WTC11 (cell line): ENCODE measurements at regions not wholly inside any gene's neighbourhood (a gene's known extent, or its start where the extent isn't known, plus 50 kb on each side); places are given as distances from the start of the nearest gene placed in this dataset.

ENCODE experiments used
- ATAC-seq: fragments of 200-7000 bp; cut with Tn5 transposase; 2 replicates; pipeline ENCODE4 v1.10.0; 2021; ENCODE audit warnings: mild to moderate bottlenecking, moderate library complexity
- CTCF ChIA-PET: fragments of 300-600 bp; sonication (Branson Sonifier 250); formaldehyde crosslinking; loops from one replicate; lab custom pipeline; 2021; ENCODE audit warnings: antibody characterized with exemption; lab: Charles Lee
- POLR2A ChIA-PET: fragments of 350-600 bp; sonication (Branson Sonifier 250); formaldehyde crosslinking; loops from one replicate; lab custom pipeline; 2021; ENCODE audit warnings: antibody characterized with exemption; lab: Charles Lee
- DNase-seq: peaks from one replicate; pipeline ENCODE4 v3.0.0; 2021; ENCODE audit warnings: low spot score
- H3K27ac Mint-ChIP-seq: 2 replicates; pipeline ENCODE4 v1.8.0; 2021; ENCODE audit warnings: mixed read lengths
- H3K27me3 Mint-ChIP-seq: 2 replicates; pipeline ENCODE4 v1.8.0; 2021; ENCODE audit warnings: low read depth, mild to moderate bottlenecking, moderate library complexity, mixed read lengths
- H3K36me3 Mint-ChIP-seq: 2 replicates; pipeline ENCODE4 v1.8.0; 2021; ENCODE audit warnings: mixed read lengths
- H3K4me1 Mint-ChIP-seq: 2 replicates; pipeline ENCODE4 v1.8.0; 2022; ENCODE audit warnings: mixed read lengths
- H3K4me3 Mint-ChIP-seq: 2 replicates; pipeline ENCODE4 v1.8.0; 2021; ENCODE audit warnings: mild to moderate bottlenecking, moderate library complexity, mixed read lengths
- H3K9me3 Mint-ChIP-seq: 2 replicates; pipeline ENCODE4 v1.8.0; 2021; ENCODE audit warnings: mixed read lengths
- AR ChIP-seq: fragments of 250-450 bp; sonication (Bioruptor Pico); IDR thresholded peaks from 2 replicates; pipeline ENCODE4 v1.9.0; 2021; ENCODE audit warnings: mild to moderate bottlenecking
- ATF1 ChIP-seq: sonication (generic); formaldehyde crosslinking; IDR thresholded peaks from 2 replicates; pipeline ENCODE4 v1.8.1; 2023; ENCODE audit warnings: mild to moderate bottlenecking, moderate library complexity, missing genetic modification reagents
- E2F5 ChIP-seq: sonication (generic); formaldehyde crosslinking; IDR thresholded peaks from 2 replicates; pipeline ENCODE4 v1.8.1; 2022; ENCODE audit warnings: mild to moderate bottlenecking, moderate library complexity, missing genetic modification reagents
- ESRRA ChIP-seq: sonication (generic); formaldehyde crosslinking; IDR thresholded peaks from 2 replicates; pipeline ENCODE4 v1.8.1; 2022; ENCODE audit warnings: mild to moderate bottlenecking, missing genetic modification reagents, borderline replicate concordance
- ETV6 ChIP-seq: sonication (generic); formaldehyde crosslinking; IDR thresholded peaks from 2 replicates; pipeline ENCODE4 v1.8.1; 2022; ENCODE audit warnings: mild to moderate bottlenecking, missing genetic modification reagents
- FOXP1 ChIP-seq: sonication (generic); formaldehyde crosslinking; IDR thresholded peaks from 2 replicates; pipeline ENCODE4 v1.8.0; 2022; ENCODE audit warnings: missing genetic modification reagents, mild to moderate bottlenecking, moderate library complexity, borderline replicate concordance
- FOXP4 ChIP-seq: sonication (generic); formaldehyde crosslinking; IDR thresholded peaks from 2 replicates; pipeline ENCODE4 v1.8.0; 2022; ENCODE audit warnings: mild to moderate bottlenecking, missing genetic modification reagents
- IRF2 ChIP-seq: sonication (generic); formaldehyde crosslinking; IDR thresholded peaks from 2 replicates; pipeline ENCODE4 v1.8.0; 2022; ENCODE audit warnings: low read depth, missing genetic modification reagents, borderline replicate concordance
- MAX ChIP-seq: sonication (generic); formaldehyde crosslinking; IDR thresholded peaks from 2 replicates; pipeline ENCODE4 v1.8.0; 2022; ENCODE audit warnings: mild to moderate bottlenecking, missing genetic modification reagents
- NFE2L1 ChIP-seq: sonication (generic); formaldehyde crosslinking; IDR thresholded peaks from 2 replicates; pipeline ENCODE4 v1.8.1; 2023; ENCODE audit warnings: missing genetic modification reagents
- NR3C1 ChIP-seq: sonication (generic); formaldehyde crosslinking; conservative IDR thresholded peaks from 2 replicates; pipeline ENCODE4 v1.8.1; 2023; ENCODE audit warnings: low read depth, mild to moderate bottlenecking, missing genetic modification reagents
- RELA ChIP-seq: sonication (generic); formaldehyde crosslinking; IDR thresholded peaks from 2 replicates; pipeline ENCODE4 v1.8.1; 2022; ENCODE audit warnings: missing genetic modification reagents, mild to moderate bottlenecking, borderline replicate concordance
- TCF7 ChIP-seq: sonication (generic); formaldehyde crosslinking; IDR thresholded peaks from 2 replicates; pipeline ENCODE4 v1.8.0; 2022; ENCODE audit warnings: mild to moderate bottlenecking, low read depth, missing genetic modification reagents, moderate library complexity
- TP53 ChIP-seq: sonication (generic); formaldehyde crosslinking; IDR thresholded peaks from 2 replicates; pipeline ENCODE4 v1.8.1; 2023; ENCODE audit warnings: mild to moderate bottlenecking, missing genetic modification reagents
- ZNF219 ChIP-seq: sonication (generic); formaldehyde crosslinking; IDR thresholded peaks from 2 replicates; pipeline ENCODE4 v1.8.0; 2023; ENCODE audit warnings: missing genetic modification reagents, mild to moderate bottlenecking, borderline replicate concordance
- ZNF317 ChIP-seq: sonication (generic); formaldehyde crosslinking; IDR thresholded peaks from 2 replicates; pipeline ENCODE4 v1.8.1; 2023; ENCODE audit warnings: low read depth, mild to moderate bottlenecking, moderate library complexity, missing genetic modification reagents, borderline replicate concordance
- ZNF416 ChIP-seq: fragments of 250-450 bp; sonication (Bioruptor Pico); IDR thresholded peaks from 2 replicates; pipeline ENCODE4 v1.9.0; 2021; ENCODE audit warnings: mild to moderate bottlenecking, inconsistent platforms
- ZNF512 ChIP-seq: sonication (generic); formaldehyde crosslinking; IDR thresholded peaks from 2 replicates; pipeline ENCODE4 v1.8.1; 2022; ENCODE audit warnings: missing genetic modification reagents, borderline replicate concordance
- ZNF671 ChIP-seq: fragments of 250-450 bp; sonication (Bioruptor Pico); IDR thresholded peaks from 2 replicates; pipeline ENCODE4 v1.8.0; 2021; ENCODE audit warnings: mild to moderate bottlenecking
- TF ChIP-seq, protein P1 (sequence below): fragments of 250-450 bp; sonication (Bioruptor Pico); IDR thresholded peaks from 2 replicates; pipeline ENCODE4 v2.1.2; 2022; ENCODE audit warnings: mild to moderate bottlenecking, moderate library complexity
- TF ChIP-seq, protein P2 (sequence below): sonication (generic); formaldehyde crosslinking; IDR thresholded peaks from 2 replicates; pipeline ENCODE4 v1.8.1; 2023; ENCODE audit warnings: mild to moderate bottlenecking, moderate library complexity, missing genetic modification reagents
- TF ChIP-seq, protein P3 (sequence below): fragments of 200-600 bp; IDR thresholded peaks from 2 replicates; pipeline ENCODE4 v1.8.0; 2022; ENCODE audit warnings: antibody characterized with exemption

- TF ChIP-seq ZNF512 (CRISPR knock-in tag) (no peak), NFE2L1 (no peak), ETV6 (CRISPR knock-in tag) (no peak), FOXP1 (CRISPR knock-in tag) (no peak), ZNF416 (no peak)
- TF ChIP-seq, protein P1, sequence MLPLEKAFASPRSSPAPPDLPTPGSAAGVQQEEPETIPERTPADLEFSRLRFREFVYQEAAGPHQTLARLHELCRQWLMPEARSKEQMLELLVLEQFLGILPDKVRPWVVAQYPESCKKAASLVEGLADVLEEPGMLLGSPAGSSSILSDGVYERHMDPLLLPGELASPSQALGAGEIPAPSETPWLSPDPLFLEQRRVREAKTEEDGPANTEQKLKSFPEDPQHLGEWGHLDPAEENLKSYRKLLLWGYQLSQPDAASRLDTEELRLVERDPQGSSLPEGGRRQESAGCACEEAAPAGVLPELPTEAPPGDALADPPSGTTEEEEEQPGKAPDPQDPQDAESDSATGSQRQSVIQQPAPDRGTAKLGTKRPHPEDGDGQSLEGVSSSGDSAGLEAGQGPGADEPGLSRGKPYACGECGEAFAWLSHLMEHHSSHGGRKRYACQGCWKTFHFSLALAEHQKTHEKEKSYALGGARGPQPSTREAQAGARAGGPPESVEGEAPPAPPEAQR (CRISPR knock-in tag) = no peak
These were observed 289.5 kb upstream of the N4BP1 start (continued) for GRCh38 chr16:48899500-48899899.

DNA sequence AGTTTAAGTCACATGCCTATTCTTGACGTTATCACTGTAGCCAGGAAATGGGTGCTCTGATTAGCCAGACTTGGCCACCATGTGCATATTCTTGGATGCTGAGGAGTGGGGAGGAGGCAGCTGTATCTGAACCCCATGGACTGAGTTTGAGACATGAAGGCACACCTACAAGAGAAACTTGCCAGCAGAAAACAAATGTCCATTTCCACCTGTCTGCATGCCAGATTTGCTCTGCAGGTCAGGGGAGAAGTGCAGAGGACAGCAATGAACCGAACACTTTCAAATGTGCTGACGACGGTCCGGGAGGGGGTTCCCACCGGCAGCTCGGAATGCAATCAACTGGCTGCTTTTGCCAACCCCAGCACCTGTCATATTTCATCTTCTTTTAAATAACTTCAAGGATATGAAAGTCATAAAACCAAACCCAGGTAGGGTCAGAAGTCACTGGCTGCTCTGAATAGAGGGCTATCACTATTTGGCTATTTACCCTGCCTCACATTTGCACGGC lies 287.8 kb upstream of the N4BP1 start:
- Mint-ChIP-seq H3K27me3 (no peaks in the 10 kb centered on the region), H3K27ac (no peak overlapping the region), H3K4me1 (peaks cover 12% of the 10 kb centered on the region), H3K9me3 (peaks cover 4% of the 10 kb centered on the region; the same call in 1 of the 2 replicates), H3K36me3 (no peaks in the 10 kb centered on the region), H3K4me3 (no peak overlapping the region)
- TF ChIP-seq FOXP4 (CRISPR knock-in tag) (no peak), ZNF219 (no peak), ZNF671 (CRISPR knock-in tag) (no peak), IRF2 (no peak), TCF7 (CRISPR knock-in tag) (no peak)
- POLR2A ChIA-PET = no interaction called here
- ATAC-seq (no peak), DNase-seq (no peak)
- CTCF ChIA-PET = interaction anchor here (1.2 to 1.5 kb wide), 2 partner anchors 15 to 66 kb away, joined by 3 to 4 read pairs; no protein-coding TSS in a partner anchor

GRCh38 chr16:48895142-48895541 lies 285.2 kb upstream of the N4BP1 start:
- ChIA-PET CTCF (no interaction called here), POLR2A (interaction anchor here (0.6 kb wide), 1 partner anchor 123 kb away, joined by 5 read pairs; no protein-coding TSS in a partner anchor)
- no peak for ATAC-seq
- H3K9me3 Mint-ChIP-seq = peaks cover 4% of the 10 kb centered on the region; the same call in 1 of the 2 replicates
- no peak overlapping the region for H3K27ac Mint-ChIP-seq
- no peaks in the 10 kb centered on the region for H3K36me3 Mint-ChIP-seq
- peaks cover 5% of the 10 kb centered on the region for H3K4me1 Mint-ChIP-seq
- H3K4me3 Mint-ChIP-seq = no peak overlapping the region
- no peaks in the 10 kb centered on the region for H3K27me3 Mint-ChIP-seq
- DNase-seq = peak; percentile 17
- no peak for TF ChIP-seq ESRRA (CRISPR knock-in tag)
- TF ChIP-seq, protein P2, sequence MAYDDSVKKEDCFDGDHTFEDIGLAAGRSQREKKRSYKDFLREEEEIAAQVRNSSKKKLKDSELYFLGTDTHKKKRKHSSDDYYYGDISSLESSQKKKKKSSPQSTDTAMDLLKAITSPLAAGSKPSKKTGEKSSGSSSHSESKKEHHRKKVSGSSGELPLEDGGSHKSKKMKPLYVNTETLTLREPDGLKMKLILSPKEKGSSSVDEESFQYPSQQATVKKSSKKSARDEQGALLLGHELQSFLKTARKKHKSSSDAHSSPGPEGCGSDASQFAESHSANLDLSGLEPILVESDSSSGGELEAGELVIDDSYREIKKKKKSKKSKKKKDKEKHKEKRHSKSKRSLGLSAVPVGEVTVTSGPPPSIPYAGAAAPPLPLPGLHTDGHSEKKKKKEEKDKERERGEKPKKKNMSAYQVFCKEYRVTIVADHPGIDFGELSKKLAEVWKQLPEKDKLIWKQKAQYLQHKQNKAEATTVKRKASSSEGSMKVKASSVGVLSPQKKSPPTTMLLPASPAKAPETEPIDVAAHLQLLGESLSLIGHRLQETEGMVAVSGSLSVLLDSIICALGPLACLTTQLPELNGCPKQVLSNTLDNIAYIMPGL = no peak
- no peak for TF ChIP-seq ATF1 (CRISPR knock-in tag)
- no peak for TF ChIP-seq NR3C1 (CRISPR knock-in tag)
- TF ChIP-seq, protein P3, sequence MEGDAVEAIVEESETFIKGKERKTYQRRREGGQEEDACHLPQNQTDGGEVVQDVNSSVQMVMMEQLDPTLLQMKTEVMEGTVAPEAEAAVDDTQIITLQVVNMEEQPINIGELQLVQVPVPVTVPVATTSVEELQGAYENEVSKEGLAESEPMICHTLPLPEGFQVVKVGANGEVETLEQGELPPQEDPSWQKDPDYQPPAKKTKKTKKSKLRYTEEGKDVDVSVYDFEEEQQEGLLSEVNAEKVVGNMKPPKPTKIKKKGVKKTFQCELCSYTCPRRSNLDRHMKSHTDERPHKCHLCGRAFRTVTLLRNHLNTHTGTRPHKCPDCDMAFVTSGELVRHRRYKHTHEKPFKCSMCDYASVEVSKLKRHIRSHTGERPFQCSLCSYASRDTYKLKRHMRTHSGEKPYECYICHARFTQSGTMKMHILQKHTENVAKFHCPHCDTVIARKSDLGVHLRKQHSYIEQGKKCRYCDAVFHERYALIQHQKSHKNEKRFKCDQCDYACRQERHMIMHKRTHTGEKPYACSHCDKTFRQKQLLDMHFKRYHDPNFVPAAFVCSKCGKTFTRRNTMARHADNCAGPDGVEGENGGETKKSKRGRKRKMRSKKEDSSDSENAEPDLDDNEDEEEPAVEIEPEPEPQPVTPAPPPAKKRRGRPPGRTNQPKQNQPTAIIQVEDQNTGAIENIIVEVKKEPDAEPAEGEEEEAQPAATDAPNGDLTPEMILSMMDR = no peak
- no peak for TF ChIP-seq AR (CRISPR knock-in tag)
- TF ChIP-seq TP53 (CRISPR knock-in tag) = no peak
- no peak for TF ChIP-seq ZNF317
- no peak for TF ChIP-seq RELA (CRISPR knock-in tag)
- TF ChIP-seq E2F5 (CRISPR knock-in tag) = no peak
- TF ChIP-seq MAX (CRISPR knock-in tag) = no peak
